ENCODE measurements at regions not wholly inside any gene's neighbourhood (a gene's known extent, or its start where the extent isn't known, plus 50 kb on each side); places are given as distances from the start of the nearest gene placed in this dataset.

- Histone ChIP-seq H3K9ac (ENCODE audit: low read length) (no peak overlapping the region), H3F3A (ENCODE audit: insufficient read depth) (no peaks in the 10 kb centered on the region), H3K4me2 (ENCODE audit: low read depth, low read length, poor library complexity, severe bottlenecking) (no peak overlapping the region), H3K9me2 (replicated peaks; ENCODE audit: insufficient read depth, low read length) (no peaks in the 10 kb centered on the region), H3K9me3 (ENCODE audit: insufficient read depth, low read length) (no peaks in the 10 kb centered on the region), H3K27ac (ENCODE audit: low read depth, low read length) (no peak overlapping the region), H3K79me2 (ENCODE audit: insufficient read depth, low read length) (no peaks in the 10 kb centered on the region), H3K27me3 (ENCODE audit: low read length) (no peaks in the 10 kb centered on the region), H3K36me3 (ENCODE audit: low read length) (no peaks in the 10 kb centered on the region), H2AFZ (ENCODE audit: low read depth, low read length, severe bottlenecking) (no peak overlapping the region), H3K4me3 (ENCODE audit: insufficient read depth, low read length, poor library complexity, severe bottlenecking) (no peak overlapping the region), H4K20me1 (ENCODE audit: low read depth, low read length) (no peaks in the 10 kb centered on the region)
- TF ChIP-seq EZH2phosphoT487 (conservative IDR thresholded peaks at IDR 0.05; ENCODE audit: low read length), result no peak
- TF ChIP-seq, protein P1, sequence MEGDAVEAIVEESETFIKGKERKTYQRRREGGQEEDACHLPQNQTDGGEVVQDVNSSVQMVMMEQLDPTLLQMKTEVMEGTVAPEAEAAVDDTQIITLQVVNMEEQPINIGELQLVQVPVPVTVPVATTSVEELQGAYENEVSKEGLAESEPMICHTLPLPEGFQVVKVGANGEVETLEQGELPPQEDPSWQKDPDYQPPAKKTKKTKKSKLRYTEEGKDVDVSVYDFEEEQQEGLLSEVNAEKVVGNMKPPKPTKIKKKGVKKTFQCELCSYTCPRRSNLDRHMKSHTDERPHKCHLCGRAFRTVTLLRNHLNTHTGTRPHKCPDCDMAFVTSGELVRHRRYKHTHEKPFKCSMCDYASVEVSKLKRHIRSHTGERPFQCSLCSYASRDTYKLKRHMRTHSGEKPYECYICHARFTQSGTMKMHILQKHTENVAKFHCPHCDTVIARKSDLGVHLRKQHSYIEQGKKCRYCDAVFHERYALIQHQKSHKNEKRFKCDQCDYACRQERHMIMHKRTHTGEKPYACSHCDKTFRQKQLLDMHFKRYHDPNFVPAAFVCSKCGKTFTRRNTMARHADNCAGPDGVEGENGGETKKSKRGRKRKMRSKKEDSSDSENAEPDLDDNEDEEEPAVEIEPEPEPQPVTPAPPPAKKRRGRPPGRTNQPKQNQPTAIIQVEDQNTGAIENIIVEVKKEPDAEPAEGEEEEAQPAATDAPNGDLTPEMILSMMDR (IDR thresholded peaks at IDR 0.05; ENCODE audit: insufficient read depth, low read length, poor library complexity, severe bottlenecking), result no peak
Measured at GRCh38 chr2:65541773-65542172, 109.4 kb upstream of the SPRED2 start.

GRCh38 chr2:65539633-65540032, 107.2 kb upstream of the SPRED2 start:
- Histone ChIP-seq H3K36me3 (ENCODE audit: low read length) (no peaks in the 10 kb centered on the region), H3F3A (ENCODE audit: insufficient read depth) (no peaks in the 10 kb centered on the region), H3K27me3 (ENCODE audit: low read length) (no peaks in the 10 kb centered on the region), H3K4me2 (ENCODE audit: low read depth, low read length, poor library complexity, severe bottlenecking) (no peak overlapping the region), H4K20me1 (ENCODE audit: low read depth, low read length) (no peaks in the 10 kb centered on the region), H3K4me3 (ENCODE audit: insufficient read depth, low read length, poor library complexity, severe bottlenecking) (no peak overlapping the region), H3K9me3 (ENCODE audit: insufficient read depth, low read length) (no peaks in the 10 kb centered on the region), H3K9ac (ENCODE audit: low read length) (no peak overlapping the region), H2AFZ (ENCODE audit: low read depth, low read length, severe bottlenecking) (no peak overlapping the region), H3K79me2 (ENCODE audit: insufficient read depth, low read length) (no peaks in the 10 kb centered on the region), H3K27ac (ENCODE audit: low read depth, low read length) (no peak overlapping the region), H3K9me2 (replicated peaks; ENCODE audit: insufficient read depth, low read length) (no peaks in the 10 kb centered on the region)
- TF ChIP-seq, protein P1 (IDR thresholded peaks at IDR 0.05; ENCODE audit: insufficient read depth, low read length, poor library complexity, severe bottlenecking), result no peak
- no peak for TF ChIP-seq EZH2phosphoT487 (conservative IDR thresholded peaks at IDR 0.05; ENCODE audit: low read length)

- Histone ChIP-seq H3K9me2 (replicated peaks; ENCODE audit: insufficient read depth, low read length) (no peaks in the 10 kb centered on the region), H2AFZ (ENCODE audit: low read depth, low read length, severe bottlenecking) (no peak overlapping the region), H3K4me2 (ENCODE audit: low read depth, low read length, poor library complexity, severe bottlenecking) (no peak overlapping the region), H3K27me3 (ENCODE audit: low read length) (no peaks in the 10 kb centered on the region), H4K20me1 (ENCODE audit: low read depth, low read length) (no peaks in the 10 kb centered on the region), H3K9me3 (ENCODE audit: insufficient read depth, low read length) (no peaks in the 10 kb centered on the region), H3K9ac (ENCODE audit: low read length) (no peak overlapping the region), H3K36me3 (ENCODE audit: low read length) (no peaks in the 10 kb centered on the region), H3F3A (ENCODE audit: insufficient read depth) (no peaks in the 10 kb centered on the region), H3K27ac (ENCODE audit: low read depth, low read length) (no peak overlapping the region), H3K4me3 (ENCODE audit: insufficient read depth, low read length, poor library complexity, severe bottlenecking) (no peak overlapping the region), H3K79me2 (ENCODE audit: insufficient read depth, low read length) (no peaks in the 10 kb centered on the region)
- TF ChIP-seq, protein P1 (IDR thresholded peaks at IDR 0.05; ENCODE audit: insufficient read depth, low read length, poor library complexity, severe bottlenecking), result no peak
- TF ChIP-seq EZH2phosphoT487 (conservative IDR thresholded peaks at IDR 0.05; ENCODE audit: low read length), result no peak
Measured at GRCh38 chr2:65537651-65538385, 105.4 kb upstream of the SPRED2 start.
